Stomach (tissue), 4 donors: ENCODE measurements at regions not wholly inside any gene's neighbourhood (a gene's known extent, or its start where the extent isn't known, plus 50 kb on each side); places are given as distances from the start of the nearest gene placed in this dataset.

Experiments used
- EP300 ChIP-seq: sonication (generic); formaldehyde crosslinking; IDR thresholded peaks from one replicate; pipeline ENCODE4 v1.6.1; 2017; ENCODE audit warnings: antibody characterized with exemption
- TF ChIP-seq, protein P1 (sequence below), 7 experiments: fragments of 450-650 bp in 4 of 7; fragments of 200-600 bp in 3 of 7; sonication (generic) in 3 of 7; IDR thresholded peaks; one replicate each; pipeline ENCODE4 v1.5.1; 2016 to 2019; ENCODE audit warnings: antibody characterized with exemption in 7 of 7, control low read depth in 2 of 7, mild to moderate bottlenecking in 1 of 7

DNA sequence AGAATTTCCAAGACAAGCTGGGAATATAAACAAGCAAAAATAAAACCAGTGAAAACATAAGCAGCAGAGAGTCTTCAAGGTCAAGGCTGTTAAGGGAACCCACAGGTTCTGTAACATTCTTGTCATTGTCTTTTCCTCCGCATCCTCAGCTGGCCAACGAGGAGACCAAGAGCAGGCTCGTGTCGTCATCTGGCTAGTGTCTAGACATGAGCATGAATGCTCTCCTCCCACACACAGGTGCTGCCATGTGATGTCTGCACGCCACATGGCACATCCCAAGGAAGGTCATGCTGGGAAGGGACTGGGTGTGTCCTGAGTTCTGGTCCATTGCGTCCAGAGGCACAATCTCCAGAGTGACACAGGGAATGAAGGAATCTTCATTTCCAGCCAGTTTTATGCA is 156.2 kb downstream of the POLR2M start:
- TF ChIP-seq EP300, result no peak
- TF ChIP-seq, protein P1, sequence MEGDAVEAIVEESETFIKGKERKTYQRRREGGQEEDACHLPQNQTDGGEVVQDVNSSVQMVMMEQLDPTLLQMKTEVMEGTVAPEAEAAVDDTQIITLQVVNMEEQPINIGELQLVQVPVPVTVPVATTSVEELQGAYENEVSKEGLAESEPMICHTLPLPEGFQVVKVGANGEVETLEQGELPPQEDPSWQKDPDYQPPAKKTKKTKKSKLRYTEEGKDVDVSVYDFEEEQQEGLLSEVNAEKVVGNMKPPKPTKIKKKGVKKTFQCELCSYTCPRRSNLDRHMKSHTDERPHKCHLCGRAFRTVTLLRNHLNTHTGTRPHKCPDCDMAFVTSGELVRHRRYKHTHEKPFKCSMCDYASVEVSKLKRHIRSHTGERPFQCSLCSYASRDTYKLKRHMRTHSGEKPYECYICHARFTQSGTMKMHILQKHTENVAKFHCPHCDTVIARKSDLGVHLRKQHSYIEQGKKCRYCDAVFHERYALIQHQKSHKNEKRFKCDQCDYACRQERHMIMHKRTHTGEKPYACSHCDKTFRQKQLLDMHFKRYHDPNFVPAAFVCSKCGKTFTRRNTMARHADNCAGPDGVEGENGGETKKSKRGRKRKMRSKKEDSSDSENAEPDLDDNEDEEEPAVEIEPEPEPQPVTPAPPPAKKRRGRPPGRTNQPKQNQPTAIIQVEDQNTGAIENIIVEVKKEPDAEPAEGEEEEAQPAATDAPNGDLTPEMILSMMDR (IDR thresholded peaks at IDR 0.05), result no peak
